Lower lobe of right lung (tissue), 2 donors: ENCODE measurements at regions not wholly inside any gene's neighbourhood (a gene's known extent, or its start where the extent isn't known, plus 50 kb on each side); places are given as distances from the start of the nearest gene placed in this dataset.

Experiments
- ATAC-seq, 2 donors: fragments of 200-7000 bp; cut with Tn5 transposase; one replicate each; pipeline ENCODE4 v1.9.1; 2020 to 2022; ENCODE audit warnings: mild to moderate bottlenecking in 2 of 2, moderate library complexity in 2 of 2
- DNase-seq: peaks from one replicate; pipeline ENCODE4 v3.0.0-alpha.2; 2020
- H3K27ac ChIP-seq: fragments of 200-600 bp; one replicate; pipeline ENCODE4 v1.8.0; 2022
- H3K27me3 ChIP-seq: fragments of 200-600 bp; one replicate; pipeline ENCODE4 v1.8.0; 2022; ENCODE audit warnings: low read depth
- H3K36me3 ChIP-seq: fragments of 200-600 bp; one replicate; pipeline ENCODE4 v1.8.0; 2022; ENCODE audit warnings: mild to moderate bottlenecking
- H3K4me1 ChIP-seq: fragments of 200-600 bp; one replicate; pipeline ENCODE4 v1.8.0; 2022
- H3K4me3 ChIP-seq: fragments of 200-600 bp; one replicate; pipeline ENCODE4 v1.8.0; 2022; ENCODE audit warnings: mild to moderate bottlenecking
- H3K9me3 ChIP-seq: fragments of 200-600 bp; one replicate; pipeline ENCODE4 v1.8.0; 2022
- intact Hi-C: fragments of 100-400 bp; cut with DNase I; formaldehyde crosslinking; loops from one replicate; pipeline ENCODE4 v1.11.0; 2022
- TF ChIP-seq, protein P1 (sequence below): fragments of 200-600 bp; IDR thresholded peaks from one replicate; pipeline ENCODE4 v1.8.0; 2022; ENCODE audit warnings: antibody characterized with exemption, mild to moderate bottlenecking
- donor health status: DM: no; HTN: yes; CAD: no; lungs with severe emphysema.

GRCh38 chr20:53716395-53716794, 122.8 kb upstream of the ZNF217 start:
- no peak for ATAC-seq
- no peak for DNase-seq
- Histone ChIP-seq H3K27ac (no peak overlapping the region), H3K4me3 (no peak overlapping the region), H3K36me3 (no peaks in the 10 kb centered on the region), H3K27me3 (no peaks in the 10 kb centered on the region), H3K9me3 (no peaks in the 10 kb centered on the region), H3K4me1 (no peaks in the 10 kb centered on the region)
- TF ChIP-seq, protein P1, sequence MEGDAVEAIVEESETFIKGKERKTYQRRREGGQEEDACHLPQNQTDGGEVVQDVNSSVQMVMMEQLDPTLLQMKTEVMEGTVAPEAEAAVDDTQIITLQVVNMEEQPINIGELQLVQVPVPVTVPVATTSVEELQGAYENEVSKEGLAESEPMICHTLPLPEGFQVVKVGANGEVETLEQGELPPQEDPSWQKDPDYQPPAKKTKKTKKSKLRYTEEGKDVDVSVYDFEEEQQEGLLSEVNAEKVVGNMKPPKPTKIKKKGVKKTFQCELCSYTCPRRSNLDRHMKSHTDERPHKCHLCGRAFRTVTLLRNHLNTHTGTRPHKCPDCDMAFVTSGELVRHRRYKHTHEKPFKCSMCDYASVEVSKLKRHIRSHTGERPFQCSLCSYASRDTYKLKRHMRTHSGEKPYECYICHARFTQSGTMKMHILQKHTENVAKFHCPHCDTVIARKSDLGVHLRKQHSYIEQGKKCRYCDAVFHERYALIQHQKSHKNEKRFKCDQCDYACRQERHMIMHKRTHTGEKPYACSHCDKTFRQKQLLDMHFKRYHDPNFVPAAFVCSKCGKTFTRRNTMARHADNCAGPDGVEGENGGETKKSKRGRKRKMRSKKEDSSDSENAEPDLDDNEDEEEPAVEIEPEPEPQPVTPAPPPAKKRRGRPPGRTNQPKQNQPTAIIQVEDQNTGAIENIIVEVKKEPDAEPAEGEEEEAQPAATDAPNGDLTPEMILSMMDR: no peak
- intact Hi-C loops: no loop called here

GRCh38 chr20:53714524-53714923, 120.9 kb upstream of the ZNF217 start:
- DNase-seq: no peak
- Histone ChIP-seq H3K36me3 (no peaks in the 10 kb centered on the region), H3K9me3 (no peaks in the 10 kb centered on the region), H3K27ac (no peak overlapping the region), H3K4me3 (no peak overlapping the region), H3K4me1 (no peaks in the 10 kb centered on the region), H3K27me3 (no peaks in the 10 kb centered on the region)
- intact Hi-C loops: no loop called here
- TF ChIP-seq, protein P1: no peak
- no peak for ATAC-seq

DNA sequence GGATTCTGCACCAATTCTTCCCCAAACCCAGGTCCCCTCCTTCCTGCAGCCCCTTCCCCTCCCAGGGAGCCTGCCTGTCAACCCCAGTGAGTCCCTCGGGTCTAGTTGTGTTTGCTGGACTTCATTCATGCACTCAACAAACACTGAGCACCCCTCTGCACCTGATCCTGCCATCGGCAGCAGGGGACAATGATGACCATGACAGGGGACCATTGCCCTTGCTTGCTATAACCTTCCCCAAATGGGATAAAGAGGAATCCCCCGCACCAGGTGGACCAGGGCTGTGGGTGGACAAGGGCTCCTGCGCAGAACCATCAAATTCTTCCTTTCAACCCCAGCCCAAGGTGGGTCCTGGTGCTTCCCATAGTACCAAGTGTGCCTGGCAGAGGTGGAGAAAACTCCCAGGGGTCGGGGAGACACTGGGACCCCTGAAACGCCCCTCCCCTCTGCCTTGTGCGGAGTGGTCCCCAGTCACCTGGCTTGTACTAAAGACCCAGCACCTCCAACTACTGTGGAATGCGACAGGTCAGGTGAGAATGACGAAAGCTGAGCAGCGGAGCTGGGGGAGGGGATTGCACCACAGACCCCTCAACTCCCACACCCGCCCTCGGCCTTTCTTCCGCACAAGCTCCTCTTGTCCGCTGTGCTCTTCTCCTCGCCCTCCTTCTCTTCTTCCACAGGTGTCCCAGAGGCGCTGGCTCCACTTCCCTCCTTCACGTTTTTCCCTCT, 119.9 kb upstream of the ZNF217 start:
- intact Hi-C loops: no loop called here

DNA sequence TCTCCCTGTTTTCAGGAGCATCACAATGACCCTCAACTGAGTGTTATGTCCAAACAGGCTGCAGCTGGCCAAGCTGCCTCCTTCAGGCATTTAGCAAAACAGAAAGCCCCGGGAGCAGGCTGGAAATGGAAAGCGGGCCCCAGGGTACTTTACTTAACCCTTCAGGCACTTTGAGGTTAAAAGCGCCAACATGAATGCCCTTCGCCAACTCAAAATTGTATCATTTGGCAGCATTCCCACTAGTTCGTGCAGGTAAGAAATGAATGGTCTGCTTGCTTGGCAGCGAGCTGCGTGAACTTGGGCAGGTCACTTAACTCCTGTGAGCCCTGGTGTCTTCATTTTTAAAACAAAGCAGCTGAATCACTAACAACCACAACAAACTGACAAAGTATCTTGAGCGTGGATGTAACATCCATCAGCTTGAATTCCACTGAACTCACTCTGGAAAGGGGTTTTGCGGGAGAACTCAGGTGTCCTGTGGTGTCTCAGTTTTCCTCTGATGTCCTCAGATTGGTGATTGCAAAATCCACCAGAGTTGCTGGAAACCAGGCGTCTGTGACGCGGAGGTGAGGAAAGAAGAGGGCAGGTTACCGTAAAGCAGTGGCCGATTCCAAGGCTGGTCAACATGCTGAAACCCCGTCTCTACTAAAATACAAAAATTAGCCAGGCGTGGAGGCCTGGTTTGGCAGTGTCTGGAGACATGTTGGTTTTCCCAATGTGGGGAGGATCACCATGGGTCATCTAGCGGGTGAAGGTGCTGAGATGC, 118.8 kb upstream of the ZNF217 start:
- Histone ChIP-seq H3K27me3 (no peaks in the 10 kb centered on the region), H3K36me3 (no peaks in the 10 kb centered on the region), H3K9me3 (no peaks in the 10 kb centered on the region), H3K4me3 (no peak overlapping the region), H3K27ac (no peak overlapping the region), H3K4me1 (peaks cover 9% of the 10 kb centered on the region)
- TF ChIP-seq, protein P1: no peak
- intact Hi-C loops: no loop called here
- ATAC-seq (no peak), DNase-seq (no peak)

More for the DNA sequence above, 119.9 kb upstream of the ZNF217 start:
- Histone ChIP-seq H3K4me1 (no peaks in the 10 kb centered on the region), H3K9me3 (no peaks in the 10 kb centered on the region), H3K27ac (no peak overlapping the region), H3K36me3 (no peaks in the 10 kb centered on the region), H3K27me3 (no peaks in the 10 kb centered on the region), H3K4me3 (no peak overlapping the region)
- DNase-seq (no peak), ATAC-seq (no peak)
- TF ChIP-seq, protein P1: no peak

DNA sequence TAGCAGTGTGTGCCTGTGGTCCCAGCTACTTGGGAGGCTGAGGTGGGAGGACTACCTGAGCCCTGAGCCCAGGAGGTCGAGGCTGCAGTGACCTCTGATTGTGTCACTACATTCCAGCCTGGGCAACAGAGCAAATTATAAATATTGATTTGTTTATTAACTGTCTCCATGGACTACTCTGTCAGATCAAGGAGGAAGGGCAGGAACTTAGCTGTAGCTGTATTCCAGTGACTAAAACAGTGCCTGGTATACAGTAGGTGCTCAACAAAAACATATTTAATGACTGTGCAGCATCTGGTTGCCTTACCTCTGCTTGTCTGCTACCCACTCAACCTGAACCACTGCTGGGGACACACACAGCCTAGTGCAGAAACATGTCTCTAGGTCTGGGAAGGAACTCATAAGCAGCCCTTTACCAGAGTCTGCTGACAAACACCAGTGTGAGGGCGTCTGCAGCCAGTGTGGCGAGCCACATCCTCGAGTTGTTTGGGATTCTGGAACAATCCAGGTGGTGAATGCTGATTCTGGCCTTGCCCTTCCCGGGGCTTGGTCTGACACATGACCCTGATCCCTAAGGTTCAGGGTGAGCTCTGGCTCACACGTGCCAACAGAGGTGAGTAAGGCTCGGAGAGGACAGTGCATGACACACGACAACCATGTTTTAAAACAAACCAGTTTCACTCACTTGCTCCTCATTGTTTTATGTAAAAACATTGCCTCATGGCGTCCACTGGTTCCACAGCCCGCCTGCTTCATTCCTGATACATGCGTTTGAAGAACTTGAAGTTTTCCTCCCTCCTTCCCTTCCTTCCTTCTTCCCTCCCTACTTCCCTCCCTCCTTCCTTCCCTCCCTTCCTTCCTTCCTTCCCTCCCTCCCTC, 117.9 kb upstream of the ZNF217 start:
- intact Hi-C loops: no loop called here
- Histone ChIP-seq H3K27me3 (no peaks in the 10 kb centered on the region), H3K4me3 (no peak overlapping the region), H3K27ac (no peak overlapping the region), H3K9me3 (no peaks in the 10 kb centered on the region), H3K36me3 (no peaks in the 10 kb centered on the region), H3K4me1 (peaks cover 18% of the 10 kb centered on the region)
- ATAC-seq: no peak
- no peak for DNase-seq
- TF ChIP-seq, protein P1: no peak
